HG02623 (cell line): ENCODE measurements at regions not wholly inside any gene's neighbourhood (a gene's known extent, or its start where the extent isn't known, plus 50 kb on each side); places are given as distances from the start of the nearest gene placed in this dataset.

Experiments
- ATAC-seq: cut with Tn5 transposase; IDR thresholded peaks from one replicate; pipeline ENCODE4 v1.9.1; 2021; ENCODE audit warnings: moderate library complexity; ENCODE audit not compliant: unreplicated experiment

DNA sequence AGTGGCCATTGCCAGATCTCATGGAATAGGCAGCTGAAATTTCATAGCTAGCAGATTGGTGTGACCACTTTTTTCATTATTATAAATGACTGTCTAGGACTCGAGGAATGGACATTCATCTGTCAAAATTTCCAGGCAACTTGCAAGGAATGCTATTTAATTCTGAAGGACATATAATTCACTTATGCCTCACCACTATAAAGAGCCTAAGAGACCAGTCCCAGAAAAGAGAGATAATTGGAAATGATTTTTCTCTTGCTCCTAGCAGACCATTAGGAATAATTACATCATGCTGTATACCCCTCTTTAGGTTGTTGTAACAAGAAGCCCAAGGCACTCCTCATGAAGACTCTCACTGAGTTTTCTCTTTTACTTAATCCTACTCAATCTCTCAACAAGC, 557.4 kb upstream of the RAB6C start:
- ATAC-seq = no peak

DNA sequence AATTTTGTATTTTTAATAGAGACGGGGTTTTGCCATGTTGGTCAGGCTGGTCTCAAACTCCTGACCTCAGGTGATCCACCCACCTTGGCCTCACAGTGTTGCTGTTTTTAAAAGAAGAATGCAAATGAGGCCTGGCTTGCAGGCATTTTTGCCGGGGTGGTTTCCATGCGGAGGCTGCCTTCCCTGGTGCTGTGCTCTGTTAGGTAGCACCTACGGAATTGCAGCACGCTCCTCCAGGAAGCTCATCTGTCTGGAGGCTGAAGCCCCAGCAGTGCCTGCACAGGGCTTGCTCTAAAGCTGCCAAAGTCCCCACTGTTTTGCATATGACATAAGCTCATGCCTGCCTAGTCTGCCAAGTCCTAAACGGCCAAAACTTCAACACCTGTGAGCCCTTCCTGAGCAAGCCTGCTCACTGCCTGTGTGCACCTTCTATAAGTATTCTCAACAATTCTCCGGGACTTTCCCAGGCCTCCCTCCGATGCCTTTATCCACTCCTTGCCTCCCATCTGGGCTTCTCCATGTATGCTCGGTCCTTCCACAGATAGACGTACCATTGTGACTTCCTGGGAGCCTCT, 551.3 kb upstream of the RAB6C start:
- no peak for ATAC-seq

DNA sequence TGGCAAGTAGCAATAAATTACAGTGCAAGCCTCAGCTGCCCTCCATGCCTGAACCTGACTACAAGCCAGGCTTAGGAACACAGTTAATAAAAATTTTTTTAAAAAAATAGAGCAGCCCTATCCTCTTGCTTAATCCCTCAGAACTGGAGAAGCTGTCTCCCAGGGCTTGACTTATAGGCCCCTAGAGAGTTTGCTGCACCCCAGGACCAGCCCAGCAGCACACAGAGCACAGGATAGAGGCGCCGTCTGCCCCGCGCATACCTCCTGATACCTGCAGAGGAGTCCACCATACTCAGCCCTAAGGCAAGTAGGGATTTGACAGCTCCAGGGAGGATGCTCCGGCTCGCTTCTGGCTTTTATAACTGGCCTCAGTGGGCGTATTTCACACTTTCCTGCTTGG, 548.6 kb upstream of the RAB6C start:
- ATAC-seq = no peak

DNA sequence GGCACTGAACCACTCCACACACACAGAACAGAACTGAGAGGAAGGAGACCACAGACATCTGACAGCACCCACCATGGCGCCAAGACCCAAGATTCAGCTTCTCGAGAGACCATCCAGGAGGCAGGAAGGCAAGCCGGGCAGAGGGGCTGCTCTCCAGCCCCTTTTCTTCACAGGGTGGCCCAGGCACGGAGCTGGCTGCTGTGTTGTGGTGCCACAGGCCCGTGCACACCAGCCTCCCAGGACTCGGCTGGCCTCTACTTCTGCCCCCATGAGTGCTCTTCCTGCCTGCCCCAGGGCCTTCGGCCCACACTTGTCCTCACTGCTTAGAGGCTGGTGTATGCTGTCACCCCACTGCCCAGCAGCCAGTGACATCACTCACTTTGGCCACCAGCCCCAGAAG, 547.6 kb upstream of the RAB6C start:
- ATAC-seq = no peak

DNA sequence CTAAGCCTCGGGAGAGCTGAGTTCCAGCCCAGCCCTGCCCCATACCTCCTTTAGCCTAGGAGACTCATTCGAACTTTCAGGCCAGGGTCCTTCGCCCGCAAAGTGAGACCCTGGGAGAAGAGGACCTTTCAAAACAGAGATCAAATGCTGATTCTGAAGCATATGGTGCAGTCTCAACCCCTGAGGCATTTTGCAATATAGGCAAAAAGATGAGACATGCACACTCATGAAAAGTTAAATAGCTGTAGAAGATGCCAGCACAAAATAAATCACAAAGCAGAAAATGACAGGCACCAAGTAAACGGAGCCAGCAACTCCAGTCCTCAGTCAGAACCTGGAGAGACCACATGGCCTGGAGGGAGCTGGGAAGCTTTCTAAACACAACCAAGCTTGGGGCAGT, 542.7 kb upstream of the RAB6C start:
- no peak for ATAC-seq

DNA sequence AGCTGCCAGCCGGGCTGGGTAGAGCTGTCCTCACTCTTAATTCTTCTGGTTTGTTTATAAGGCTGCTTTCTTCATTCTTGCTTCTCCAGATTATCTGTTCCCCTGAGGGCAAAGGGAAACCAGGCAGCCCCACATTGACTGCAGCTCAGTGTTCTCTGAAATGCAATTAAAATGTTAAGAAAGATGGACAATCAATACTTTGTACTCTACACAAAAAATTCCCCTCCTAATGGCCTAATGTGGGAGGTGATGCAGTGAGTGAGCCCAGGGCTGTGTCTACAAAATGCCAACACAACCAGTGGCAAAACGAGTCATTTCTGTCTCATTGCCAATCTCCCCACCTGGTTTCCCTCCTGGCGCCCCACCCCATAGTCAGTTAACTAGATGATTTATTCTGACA, 541.7 kb upstream of the RAB6C start:
- ATAC-seq = no peak

- ATAC-seq = no peak
Observed at GRCh38 chr2:129438501-129439057, 540.9 kb upstream of the RAB6C start.

DNA sequence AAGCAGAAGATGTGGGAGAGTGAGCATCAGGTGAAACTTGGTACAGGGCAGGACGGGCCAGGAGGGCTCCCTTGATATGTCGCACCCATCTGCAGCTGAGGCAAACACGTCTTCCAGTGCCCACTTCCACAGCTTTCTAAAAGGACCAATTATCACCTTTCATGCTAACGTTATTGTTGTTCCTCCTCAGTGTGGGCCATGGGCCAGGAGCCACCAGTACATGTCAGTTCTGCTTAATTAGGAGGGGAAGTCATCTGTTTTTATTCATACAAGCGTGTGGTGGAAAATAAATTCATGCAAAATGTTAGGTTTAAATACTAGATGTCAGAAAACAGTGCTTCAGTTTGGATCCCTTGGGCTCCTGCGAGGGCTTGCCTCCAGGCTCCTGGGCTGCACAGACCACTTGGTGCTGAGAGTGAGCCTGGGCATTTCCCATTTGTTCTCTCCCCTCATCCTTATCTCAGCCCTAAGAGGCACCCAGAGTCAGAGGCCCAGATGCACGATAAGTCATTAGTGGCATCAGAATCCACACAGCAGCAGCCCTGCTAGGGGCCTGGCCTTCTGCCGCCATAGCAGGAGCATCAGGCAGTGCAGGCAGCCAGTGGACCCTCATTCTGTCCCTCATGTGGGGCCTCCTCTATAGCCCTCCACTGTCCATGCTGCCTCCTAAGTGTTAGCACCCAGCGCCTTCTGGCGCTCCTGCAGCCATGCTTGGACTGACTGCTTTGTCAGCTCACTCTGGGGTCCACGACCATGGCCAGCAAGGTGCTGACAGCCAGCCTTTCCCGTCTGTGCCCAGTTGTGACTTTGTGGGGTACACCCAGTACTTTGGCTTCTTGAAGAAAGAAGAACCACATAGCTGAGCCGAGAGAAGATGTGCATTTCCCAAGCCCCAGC, 539.8 kb upstream of the RAB6C start:
- ATAC-seq = no peak

DNA sequence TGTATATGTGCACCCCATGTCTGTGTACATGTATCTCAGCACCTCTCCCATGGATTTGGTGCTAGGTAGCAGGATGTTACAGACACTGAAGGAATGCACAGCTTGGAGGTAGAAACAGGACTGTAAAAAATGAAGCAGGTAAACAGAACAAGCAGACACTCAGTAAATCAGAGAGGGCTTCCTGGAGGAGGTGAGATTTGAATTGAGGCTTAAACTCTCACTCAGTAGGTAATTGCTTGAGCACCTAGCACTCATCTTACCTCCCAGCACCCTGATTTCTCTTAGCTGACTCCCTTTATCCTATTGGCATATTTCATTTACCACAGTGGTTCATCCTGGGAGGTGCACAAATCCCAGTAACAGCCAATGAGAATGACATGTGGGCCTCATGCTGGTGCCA, 537.9 kb upstream of the RAB6C start:
- no peak for ATAC-seq

DNA sequence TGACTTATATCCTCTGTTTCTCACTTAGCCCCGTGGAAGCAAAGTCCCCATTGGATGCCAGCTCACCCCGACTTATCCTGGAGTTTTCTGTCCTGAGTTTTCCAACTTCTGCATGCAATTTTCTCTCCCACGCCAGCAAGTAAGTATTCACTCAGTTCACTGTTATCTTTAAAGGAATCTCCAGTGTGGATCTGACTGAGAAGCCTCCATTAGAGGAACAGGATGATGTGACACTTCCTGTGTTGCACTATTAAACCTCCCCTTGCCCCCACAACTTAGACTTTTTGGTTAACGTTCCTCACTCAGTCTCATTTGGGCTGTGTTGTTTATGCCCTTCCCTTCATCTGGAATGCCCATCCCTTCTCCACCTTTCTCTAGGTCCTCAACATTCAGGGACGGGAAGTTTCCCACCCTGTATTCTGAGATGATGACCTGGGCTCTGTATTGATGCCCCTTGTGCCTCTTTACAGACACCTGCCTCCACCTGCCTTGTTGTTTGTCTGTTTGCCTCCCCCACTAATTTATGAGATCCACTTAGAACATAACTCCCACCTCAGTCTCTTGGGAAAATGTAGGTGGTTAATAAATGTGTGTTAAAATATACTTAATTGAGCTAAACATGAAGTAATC, 536.1 kb upstream of the RAB6C start:
- ATAC-seq = no peak

GRCh38 chr2:129443865-129444739, 535.4 kb upstream of the RAB6C start:
- no peak for ATAC-seq

GRCh38 chr2:129444751-129445150, 534.7 kb upstream of the RAB6C start:
- no peak for ATAC-seq

GRCh38 chr2:129456691-129457090, 522.8 kb upstream of the RAB6C start:
- ATAC-seq = no peak

DNA sequence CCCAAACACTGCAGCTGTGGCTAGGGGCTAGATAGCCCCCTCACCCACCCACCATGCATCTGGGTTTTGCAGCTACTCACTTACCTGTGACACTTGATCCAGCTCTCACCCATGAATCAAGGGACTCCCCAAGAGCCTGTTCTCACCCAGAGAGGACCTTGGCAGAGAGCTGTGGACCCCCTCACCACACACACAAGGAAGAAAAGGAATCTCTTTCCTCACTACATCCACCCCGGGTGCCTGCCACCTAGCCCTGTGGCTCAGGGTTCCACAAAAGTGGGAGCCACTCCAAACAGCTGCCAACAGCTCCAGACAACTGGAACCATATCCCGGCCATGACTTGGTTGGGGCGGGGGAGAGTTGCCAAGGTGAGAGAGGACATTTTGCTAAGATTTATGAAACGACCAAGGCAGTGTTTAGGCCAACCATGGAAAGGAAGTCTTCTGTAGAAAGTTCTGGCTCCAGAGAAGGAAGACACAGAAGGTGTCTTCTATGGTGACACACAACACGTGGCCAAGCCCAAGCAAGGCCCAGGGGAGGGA, 522.1 kb upstream of the RAB6C start:
- no peak for ATAC-seq

DNA sequence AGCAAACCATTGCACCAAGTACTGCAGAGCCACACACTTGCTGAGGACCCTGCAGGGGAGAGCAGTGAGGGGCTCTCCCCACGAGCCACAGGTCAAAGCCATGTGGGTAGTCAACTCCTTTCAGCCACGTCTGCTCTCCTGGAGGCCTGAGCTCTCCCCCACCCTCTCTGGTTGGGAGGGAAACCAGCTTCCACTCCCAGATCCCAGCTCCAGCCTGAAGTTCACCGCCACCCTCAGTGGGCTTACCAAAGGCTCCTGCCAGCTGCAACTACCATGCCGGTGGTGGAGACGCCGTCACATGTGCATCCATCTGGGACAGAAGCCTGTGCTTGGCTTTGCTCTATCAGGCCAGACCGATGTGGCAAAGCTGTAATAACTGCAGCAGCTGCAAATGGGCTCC, 521.5 kb upstream of the RAB6C start:
- ATAC-seq = no peak

GRCh38 chr2:129458436-129458835, 521.0 kb upstream of the RAB6C start:
- no peak for ATAC-seq

DNA sequence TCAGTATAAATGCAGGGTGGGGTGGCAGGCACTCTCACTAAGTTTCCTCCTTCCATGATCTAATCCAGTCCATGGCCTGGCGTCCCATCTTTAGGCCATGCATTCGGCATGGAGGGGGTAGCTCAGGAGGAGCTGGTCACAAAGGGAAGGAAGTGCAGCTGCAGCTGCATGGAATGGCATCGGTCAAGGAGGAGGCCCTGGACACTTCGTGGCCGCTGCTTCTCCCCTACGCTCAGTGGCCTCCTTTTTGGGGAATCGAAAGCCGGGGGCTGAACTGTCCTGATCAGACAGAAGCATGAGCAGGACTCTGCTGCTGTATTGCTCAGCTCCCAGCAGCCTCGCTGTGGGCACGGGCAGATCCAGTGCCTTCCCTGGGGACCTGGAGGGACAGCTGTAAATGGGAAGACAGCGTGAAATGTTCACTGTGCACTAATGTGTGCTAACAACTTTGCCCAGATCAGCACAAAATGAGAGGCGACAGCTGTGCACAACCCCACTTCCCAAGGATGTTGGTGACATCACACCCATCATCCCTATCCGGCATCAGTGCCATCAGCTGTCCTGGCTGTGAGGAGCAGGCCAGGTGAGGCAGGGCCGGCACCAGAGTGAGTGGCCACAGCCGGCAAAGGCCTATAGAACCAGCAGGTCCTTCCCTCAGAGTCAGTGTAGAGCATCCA, 520.1 kb upstream of the RAB6C start:
- ATAC-seq = no peak

DNA sequence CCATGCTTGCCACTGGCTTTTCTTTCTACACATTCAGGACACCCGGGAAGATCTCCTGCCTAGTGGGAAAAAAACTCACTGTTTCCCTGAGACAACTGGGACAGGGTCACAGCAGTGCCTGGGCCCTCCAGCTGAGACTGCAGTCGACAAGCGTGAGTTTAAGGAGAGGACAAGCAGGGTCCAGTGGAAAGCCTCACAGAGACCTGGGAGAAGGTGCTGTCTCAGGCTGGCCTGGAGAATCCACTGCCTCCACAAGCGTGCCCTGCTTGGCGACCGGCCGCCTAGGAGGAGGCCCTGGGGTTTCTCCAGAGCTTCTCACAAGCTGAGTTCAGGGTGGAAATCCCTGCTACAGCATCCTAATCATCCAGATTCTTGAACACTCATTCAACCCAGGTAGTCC, 519.6 kb upstream of the RAB6C start:
- ATAC-seq = no peak

- no peak for ATAC-seq
Observed at GRCh38 chr2:129460299-129461198, 518.9 kb upstream of the RAB6C start.
